Endothelial cell of umbilical vein (primary cell): ENCODE measurements at regions not wholly inside any gene's neighbourhood (a gene's known extent, or its start where the extent isn't known, plus 50 kb on each side); places are given as distances from the start of the nearest gene placed in this dataset.

Experiments
- BruUV-seq: library from RNA; stranded (reverse); fragments of 400-500 nt; replicated peaks from 2 replicates; lab custom pipeline; 2021; lab: Mats Ljungman, UMichigan
- CTCF ChIA-PET: fragments of 300-600, 350-600 bp; sonication (Branson Sonifier 250); formaldehyde crosslinking; loops from one replicate; lab custom pipeline; 2021; ENCODE audit warnings: antibody characterized with exemption, inconsistent platforms; lab: Charles Lee
- POLR2A ChIA-PET: fragments of 300-600, 350-600 bp; sonication (Branson Sonifier 250); formaldehyde crosslinking; loops from one replicate; lab custom pipeline; 2021; ENCODE audit warnings: antibody characterized with exemption, inconsistent platforms; lab: Charles Lee
- DNase-seq: peaks from one replicate; pipeline ENCODE4 v3.0.0-alpha.2; 2011; ENCODE audit warnings: low read depth, low spot score
- FAIRE-seq: peaks from 2 replicates; lab custom pipeline; 2011; peaks lifted over from hg19 to GRCh38; lab: Jason Lieb, UNC
- H2AFZ ChIP-seq: 2 replicates; pipeline ENCODE4 v1.6.0; 2012; ENCODE audit warnings: low read depth, low read length, control low read depth, inconsistent platforms
- H3K27ac ChIP-seq: 2 replicates; pipeline ENCODE4 v1.5.1; 2011; ENCODE audit warnings: low read depth, mild to moderate bottlenecking, control low read depth, low read length, moderate library complexity; ENCODE audit not compliant: insufficient read depth
- H3K27me3 ChIP-seq, 2 experiments: 2 replicates each; pipeline versions ENCODE4 v1.6.0 to v1.6.1; 2011; ENCODE audit warnings: low read length in 2 of 2, mixed read lengths in 1 of 2; ENCODE audit not compliant: control insufficient read depth in 2 of 2, insufficient read depth in 2 of 2
- H3K36me3 ChIP-seq, 2 experiments: 2 replicates in 1 of 2; 3 replicates in 1 of 2; pipeline ENCODE4 v1.5.1; 2011; ENCODE audit warnings: low read length in 2 of 2, mild to moderate bottlenecking in 1 of 2, moderate library complexity in 1 of 2; ENCODE audit not compliant: control insufficient read depth in 2 of 2, insufficient read depth in 2 of 2; ENCODE audit errors: extremely low read depth in 1 of 2
- H3K4me1 ChIP-seq: 3 replicates; pipeline ENCODE4 v1.5.1; 2011; ENCODE audit warnings: mild to moderate bottlenecking, low read length; ENCODE audit not compliant: control insufficient read depth, insufficient read depth; ENCODE audit errors: extremely low read depth
- H3K4me2 ChIP-seq: 2 replicates; pipeline ENCODE4 v1.6.1; 2011; ENCODE audit warnings: low read length, control low read depth, mixed read lengths; ENCODE audit not compliant: insufficient read depth
- H3K4me3 ChIP-seq, 3 experiments: fragments of 200-600 bp in 1 of 3; sonication (generic), shearing (Covaris generic) in 1 of 3; replicated peaks in 1 of 3; 2 replicates each; pipeline ENCODE4 v1.5.1; 2011 to 2016; ENCODE audit warnings: control low read depth in 3 of 3, low read length in 3 of 3, mild to moderate bottlenecking in 2 of 3, inconsistent platforms in 1 of 3, low read depth in 1 of 3, moderate library complexity in 1 of 3; ENCODE audit not compliant: insufficient read depth in 1 of 3
- H3K79me2 ChIP-seq: 2 replicates; pipeline ENCODE4 v1.6.0; 2012; ENCODE audit warnings: low read length, inconsistent platforms; ENCODE audit not compliant: control insufficient read depth, insufficient read depth
- H3K9ac ChIP-seq: replicated peaks from 2 replicates; pipeline ENCODE3; 2011; ENCODE audit warnings: low read length, control low read depth; ENCODE audit not compliant: insufficient read depth; ENCODE audit errors: extremely low read depth
- H3K9me1 ChIP-seq: replicated peaks from 3 replicates; pipeline ENCODE4 v1.6.0; 2011; ENCODE audit warnings: mild to moderate bottlenecking, low read length; ENCODE audit not compliant: control insufficient read depth, insufficient read depth; ENCODE audit errors: extremely low read depth
- H3K9me3 ChIP-seq: replicated peaks from 2 replicates; pipeline ENCODE4 v1.5.1; 2012; ENCODE audit warnings: low read length, inconsistent platforms; ENCODE audit not compliant: control insufficient read depth, insufficient read depth
- H4K20me1 ChIP-seq: replicated peaks from 2 replicates; pipeline ENCODE3; 2011; ENCODE audit warnings: mild to moderate bottlenecking, low read length; ENCODE audit not compliant: control insufficient read depth, insufficient read depth; ENCODE audit errors: extremely low read depth
- CTCF ChIP-seq, 2 donors: IDR thresholded peaks; 1 replicate in 1 of 2; 2 replicates in 1 of 2; pipeline ENCODE4 v1.5.1; 2011; ENCODE audit warnings: low read length in 2 of 2, mild to moderate bottlenecking in 2 of 2, moderate library complexity in 2 of 2, control low read depth in 1 of 2, inconsistent platforms in 1 of 2, low read depth in 1 of 2; ENCODE audit not compliant: insufficient read depth in 1 of 2; ENCODE audit errors: extremely low read depth in 1 of 2
- EZH2 ChIP-seq: IDR thresholded peaks from 2 replicates; pipeline ENCODE4 v1.6.1; 2012; ENCODE audit warnings: borderline replicate concordance, low read depth, mild to moderate bottlenecking, moderate library complexity, low read length, inconsistent platforms; ENCODE audit not compliant: severe bottlenecking
- FOS ChIP-seq: IDR thresholded peaks from 2 replicates; pipeline ENCODE4 v1.6.1; 2011; ENCODE audit warnings: mild to moderate bottlenecking, low read length, moderate library complexity, borderline replicate concordance; ENCODE audit not compliant: insufficient read depth
- GATA2 ChIP-seq: IDR thresholded peaks from 2 replicates; pipeline ENCODE4 v1.7.0; 2011; ENCODE audit warnings: low read depth, mild to moderate bottlenecking, moderate library complexity, mixed read lengths, low read length; ENCODE audit not compliant: insufficient read length, insufficient read depth
- JUN ChIP-seq: IDR thresholded peaks from 2 replicates; pipeline ENCODE4 v1.6.1; 2011; ENCODE audit warnings: borderline replicate concordance, low read depth; ENCODE audit not compliant: insufficient read length, insufficient read depth
- MAX ChIP-seq: IDR thresholded peaks from 2 replicates; pipeline ENCODE4 v1.6.1; 2011; ENCODE audit not compliant: insufficient read depth, insufficient read length
- MYC ChIP-seq: IDR thresholded peaks from one replicate; pipeline ENCODE4 v1.6.1; 2011; ENCODE audit warnings: mild to moderate bottlenecking, low read depth, low read length
- POLR2AphosphoS5 ChIP-seq: IDR thresholded peaks from 2 replicates; pipeline ENCODE4 v1.6.1; 2012; ENCODE audit warnings: low read depth, mild to moderate bottlenecking, control low read depth, low read length, moderate library complexity; ENCODE audit not compliant: insufficient read depth
- dilution Hi-C: fragments of 300-500 bp; cut with MboI; formaldehyde crosslinking; loops from one replicate; pipeline ENCODE4 v1.15.0; 2019; ENCODE audit warnings: low sequenced_read_pairs; ENCODE audit not compliant: extremely low pct_ligation_motif_present
- intact Hi-C: fragments of 100-400 bp; cut with micrococcal nuclease; formaldehyde crosslinking; loops from one replicate; pipeline ENCODE4 v1.10.0; 2022

GRCh38 chr11:69986830-69987229 lies 91.3 kb upstream of the ANO1 start:
- Histone ChIP-seq H3K4me1 (no peaks in the 10 kb centered on the region), H3K27me3 (peaks cover 50 to 80% of the 10 kb centered on the region in 2 experiments), H3K27ac (no peak overlapping the region), H3K9me3 (no peaks in the 10 kb centered on the region), H3K79me2 (no peaks in the 10 kb centered on the region), H3K4me2 (no peak overlapping the region), H4K20me1 (no peaks in the 10 kb centered on the region), H3K9ac (no peak overlapping the region), H3K36me3 (no peaks in the 10 kb centered on the region), H3K4me3 (no peak overlapping the region), H3K9me1 (no peaks in the 10 kb centered on the region), H2AFZ (no peak overlapping the region)
- ChIA-PET POLR2A (no interaction called here), CTCF (no interaction called here)
- intact Hi-C loops = no loop called here
- BruUV-seq = no TSS peak
- FAIRE-seq = no peak
- DNase-seq = no peak
- TF ChIP-seq CTCF (IDR thresholded peaks at IDR 0.05; ENCODE audit: extremely low read depth in 1 of 2, insufficient read depth in 1 of 2, low read depth in 1 of 2, low read length in 2 of 2) (no peak), GATA2 (no peak), POLR2AphosphoS5 (no peak), MYC (no peak)
- dilution Hi-C loops = no loop called here

- peaks cover 18 to 40% of the 10 kb centered on the region in 2 experiments for H3K27me3 ChIP-seq
- no peak overlapping the region for H3K4me3 ChIP-seq
- no peak for TF ChIP-seq EZH2
- no peak for TF ChIP-seq FOS
- no peak for TF ChIP-seq MAX
- TF ChIP-seq JUN = no peak
- no peak for TF ChIP-seq CTCF (IDR thresholded peaks at IDR 0.05; ENCODE audit: extremely low read depth in 1 of 2, insufficient read depth in 1 of 2, low read depth in 1 of 2, low read length in 2 of 2)
- TF ChIP-seq POLR2AphosphoS5 = no peak
- no peak for TF ChIP-seq GATA2
- H3K4me1 ChIP-seq = no peaks in the 10 kb centered on the region
- no peak overlapping the region for H3K27ac ChIP-seq
- DNase-seq (no peak), FAIRE-seq (no peak)
- H3K9ac ChIP-seq = no peak overlapping the region
- no peaks in the 10 kb centered on the region for H3K36me3 ChIP-seq
- H3K9me3 ChIP-seq = no peaks in the 10 kb centered on the region
- H4K20me1 ChIP-seq = no peaks in the 10 kb centered on the region
- H3K4me2 ChIP-seq = no peak overlapping the region
- BruUV-seq = no TSS peak
- H3K9me1 ChIP-seq = no peaks in the 10 kb centered on the region
- intact Hi-C loops = no loop called here
- POLR2A ChIA-PET = no interaction called here
- H3K79me2 ChIP-seq = no peaks in the 10 kb centered on the region
- no peak overlapping the region for H2AFZ ChIP-seq
- CTCF ChIA-PET = interaction anchor here (0.6 to 0.8 kb wide), 2 partner anchors 8 to 307 kb away, joined by 3 to 7 read pairs; no protein-coding TSS in a partner anchor
- dilution Hi-C loops = no loop called here
Measured at GRCh38 chr11:69992026-69992425, 86.1 kb upstream of the ANO1 start.
